Bronchial epithelial cell (primary cell): ENCODE measurements at regions not wholly inside any gene's neighbourhood (a gene's known extent, or its start where the extent isn't known, plus 50 kb on each side); places are given as distances from the start of the nearest gene placed in this dataset.

Experiments
- DNase-seq: peaks from one replicate; pipeline ENCODE4 v3.0.0-alpha.2; 2010; ENCODE audit warnings: low read depth
- FAIRE-seq: peaks from 2 replicates; lab custom pipeline; 2011; peaks lifted over from hg19 to GRCh38; lab: Jason Lieb, UNC
- H3K27me3 ChIP-seq: 2 replicates; pipeline ENCODE4 v1.5.1; 2011; ENCODE audit warnings: low read length; ENCODE audit not compliant: control insufficient read depth, insufficient read depth
- H3K36me3 ChIP-seq: 2 replicates; pipeline ENCODE4 v1.5.1; 2011; ENCODE audit warnings: low read length; ENCODE audit not compliant: control insufficient read depth, insufficient read depth
- H3K4me3 ChIP-seq: 2 replicates; pipeline ENCODE4 v1.5.1; 2011; ENCODE audit warnings: mild to moderate bottlenecking, low read depth, low read length, control low read depth
- TF ChIP-seq, protein P1 (sequence below): IDR thresholded peaks from 2 replicates; pipeline ENCODE4 v1.5.1; 2011; ENCODE audit warnings: mild to moderate bottlenecking, moderate library complexity, low read length, control low read depth, inconsistent platforms; ENCODE audit not compliant: insufficient read depth, severe bottlenecking

DNA sequence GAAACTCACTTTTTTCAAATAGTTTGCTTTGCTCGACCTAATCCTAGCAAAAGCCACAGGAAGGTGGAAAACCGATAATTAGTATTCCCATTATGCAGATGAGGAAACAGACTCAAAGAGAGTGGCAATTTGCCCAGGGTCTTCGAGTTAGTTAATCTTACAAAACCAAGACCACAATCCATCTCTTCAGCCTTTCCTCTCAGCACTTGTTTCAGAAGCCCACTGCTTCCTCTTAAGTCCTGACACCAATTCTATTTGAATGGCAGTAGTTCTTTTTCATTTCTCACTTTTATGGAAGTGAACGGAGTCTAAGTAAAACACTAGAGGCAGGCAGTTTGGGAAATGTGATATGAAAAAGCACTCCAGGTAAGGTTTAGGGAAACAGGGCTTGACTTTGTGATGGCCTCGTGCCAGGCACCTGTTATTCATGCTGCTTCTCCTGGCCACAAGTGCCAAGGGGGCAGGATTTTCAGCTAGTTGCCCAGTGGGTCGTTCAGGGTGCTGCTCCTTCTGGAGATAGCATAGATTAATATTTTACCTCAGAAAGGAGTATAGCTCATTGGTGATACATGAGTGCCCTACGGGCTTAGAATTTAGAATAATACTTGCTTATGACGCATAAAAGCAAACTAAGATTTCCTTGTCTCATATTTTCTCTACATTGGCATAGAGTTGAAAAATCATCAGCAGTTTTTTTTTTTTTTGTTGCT lies 76.6 kb upstream of the NRIP1 start:
- DNase-seq (peak; percentile 73), FAIRE-seq (no peak)
- H3K4me3 ChIP-seq = no peak overlapping the region
- no peaks in the 10 kb centered on the region for H3K36me3 ChIP-seq
- H3K27me3 ChIP-seq = no peaks in the 10 kb centered on the region
- TF ChIP-seq, protein P1, sequence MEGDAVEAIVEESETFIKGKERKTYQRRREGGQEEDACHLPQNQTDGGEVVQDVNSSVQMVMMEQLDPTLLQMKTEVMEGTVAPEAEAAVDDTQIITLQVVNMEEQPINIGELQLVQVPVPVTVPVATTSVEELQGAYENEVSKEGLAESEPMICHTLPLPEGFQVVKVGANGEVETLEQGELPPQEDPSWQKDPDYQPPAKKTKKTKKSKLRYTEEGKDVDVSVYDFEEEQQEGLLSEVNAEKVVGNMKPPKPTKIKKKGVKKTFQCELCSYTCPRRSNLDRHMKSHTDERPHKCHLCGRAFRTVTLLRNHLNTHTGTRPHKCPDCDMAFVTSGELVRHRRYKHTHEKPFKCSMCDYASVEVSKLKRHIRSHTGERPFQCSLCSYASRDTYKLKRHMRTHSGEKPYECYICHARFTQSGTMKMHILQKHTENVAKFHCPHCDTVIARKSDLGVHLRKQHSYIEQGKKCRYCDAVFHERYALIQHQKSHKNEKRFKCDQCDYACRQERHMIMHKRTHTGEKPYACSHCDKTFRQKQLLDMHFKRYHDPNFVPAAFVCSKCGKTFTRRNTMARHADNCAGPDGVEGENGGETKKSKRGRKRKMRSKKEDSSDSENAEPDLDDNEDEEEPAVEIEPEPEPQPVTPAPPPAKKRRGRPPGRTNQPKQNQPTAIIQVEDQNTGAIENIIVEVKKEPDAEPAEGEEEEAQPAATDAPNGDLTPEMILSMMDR = no peak

DNA sequence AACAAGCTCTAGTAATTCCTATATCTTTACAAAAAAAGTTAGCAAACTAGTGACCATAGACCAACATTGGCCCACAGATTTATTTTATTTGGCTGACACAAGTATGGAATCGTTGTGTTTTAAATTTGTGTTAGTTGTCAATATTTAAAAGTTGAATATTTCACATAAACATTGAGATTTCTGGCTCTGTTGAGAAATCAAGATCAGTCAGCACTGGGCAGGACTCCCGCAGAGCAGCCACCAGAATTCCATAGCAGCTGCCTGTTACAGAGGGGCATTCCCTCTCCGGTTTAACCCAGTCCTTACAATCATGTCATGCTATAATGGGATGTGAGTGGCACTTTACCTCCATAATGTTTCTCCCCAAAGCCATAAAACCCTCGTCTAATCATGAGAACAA lies 79.2 kb upstream of the NRIP1 start:
- FAIRE-seq (no peak), DNase-seq (no peak)
- TF ChIP-seq, protein P1 = no peak
- Histone ChIP-seq H3K4me3 (no peak overlapping the region), H3K36me3 (no peaks in the 10 kb centered on the region), H3K27me3 (no peaks in the 10 kb centered on the region)

DNA sequence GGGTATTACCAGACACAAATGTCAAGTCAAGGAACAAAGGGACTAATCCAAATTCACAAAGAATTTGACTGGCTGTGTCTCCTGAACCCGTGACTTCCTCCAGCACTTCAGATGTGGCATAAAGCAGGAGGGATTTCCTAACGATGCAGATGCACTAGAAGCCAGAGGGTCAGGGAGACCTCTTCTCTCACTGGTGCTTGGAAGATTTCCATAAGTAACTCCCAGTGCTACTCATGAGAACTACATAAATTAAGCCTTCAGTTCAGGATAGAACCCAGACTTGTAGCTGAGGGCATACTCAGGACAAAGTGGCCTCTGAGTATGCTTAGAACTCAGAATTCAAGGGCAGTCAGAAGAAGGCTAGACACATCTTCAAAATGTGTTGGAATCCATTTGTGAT lies 83.6 kb upstream of the NRIP1 start:
- Histone ChIP-seq H3K36me3 (no peaks in the 10 kb centered on the region), H3K27me3 (no peaks in the 10 kb centered on the region), H3K4me3 (no peak overlapping the region)
- FAIRE-seq (peak; percentile 80), DNase-seq (no peak)
- TF ChIP-seq, protein P1 = no peak

DNA sequence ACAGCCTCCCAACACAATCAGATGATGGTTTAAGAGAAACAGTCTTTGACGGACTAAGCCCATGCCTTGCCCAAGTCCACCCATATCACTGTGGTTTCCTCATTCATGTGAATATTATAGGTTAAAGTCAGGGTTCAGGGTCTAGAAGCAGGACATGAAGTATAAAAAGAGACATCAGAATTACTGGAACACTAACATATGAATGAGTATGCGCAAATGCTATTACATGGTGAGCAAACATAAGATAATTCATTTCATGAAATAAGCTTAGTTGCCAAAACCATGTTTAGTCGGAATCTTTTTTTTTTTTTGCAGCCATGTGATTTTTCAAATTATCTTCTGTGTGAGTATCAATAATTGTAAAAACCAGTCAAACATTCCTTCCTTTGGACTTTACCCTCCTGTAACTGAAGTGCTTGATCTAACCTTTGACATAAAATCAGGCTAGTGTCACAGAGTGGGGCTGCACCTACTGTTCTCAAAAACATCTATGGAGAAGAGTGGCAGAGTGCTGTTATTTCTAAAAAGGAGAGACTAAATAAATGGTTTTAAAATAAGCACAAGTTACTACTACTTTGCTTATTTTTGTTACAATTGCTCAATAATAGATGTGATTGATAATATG lies 84.9 kb upstream of the NRIP1 start:
- FAIRE-seq (no peak), DNase-seq (no peak)
- no peak overlapping the region for H3K4me3 ChIP-seq
- TF ChIP-seq, protein P1 = no peak
- H3K27me3 ChIP-seq = no peaks in the 10 kb centered on the region
- H3K36me3 ChIP-seq = no peaks in the 10 kb centered on the region

DNA sequence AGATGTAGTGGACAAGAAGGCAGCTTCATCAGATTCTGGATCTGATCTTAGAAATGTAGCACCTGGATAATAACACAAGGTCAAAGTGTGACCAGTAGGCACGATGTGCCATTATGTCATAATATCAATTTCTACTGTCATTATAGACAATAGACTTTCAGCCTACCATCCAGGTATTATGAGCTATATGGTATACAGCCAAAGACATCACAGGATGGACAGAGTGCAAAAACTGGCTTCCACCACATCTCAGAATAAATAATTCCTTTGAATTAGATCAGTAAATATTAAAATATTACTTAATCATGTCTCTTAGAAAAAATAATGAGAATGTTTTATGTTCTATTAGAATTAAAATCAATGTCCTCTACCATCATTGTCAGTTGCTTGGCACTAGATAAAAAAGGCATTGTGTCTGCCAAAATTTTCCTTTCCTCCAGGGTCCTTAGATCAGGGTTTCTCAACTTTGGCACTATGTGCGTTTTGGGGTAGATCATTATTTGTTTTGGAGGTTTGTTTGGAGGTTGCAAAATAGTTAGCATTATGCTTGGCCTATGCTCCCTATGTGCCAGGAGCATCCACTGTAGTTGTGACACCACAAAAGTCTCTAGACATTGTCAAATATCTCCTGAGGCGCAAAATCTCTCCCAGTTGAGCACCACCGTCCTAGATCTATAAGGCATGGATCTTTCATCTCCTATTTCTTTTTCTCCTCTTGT lies 86.7 kb upstream of the NRIP1 start:
- H3K36me3 ChIP-seq = no peaks in the 10 kb centered on the region
- H3K27me3 ChIP-seq = no peaks in the 10 kb centered on the region
- H3K4me3 ChIP-seq = no peak overlapping the region
- FAIRE-seq = no peak
- TF ChIP-seq, protein P1 = no peak
- DNase-seq = no peak
